CD14-positive monocyte (primary cell): ENCODE measurements at regions not wholly inside any gene's neighbourhood (a gene's known extent, or its start where the extent isn't known, plus 50 kb on each side); places are given as distances from the start of the nearest gene placed in this dataset.

ENCODE experiments used
- DNase-seq, 3 donors: peaks; one replicate each; pipeline ENCODE4 v3.0.0-alpha.2; 2011 to 2022
- H2AFZ ChIP-seq: 2 replicates; pipeline ENCODE4 v1.6.0; 2012; ENCODE audit warnings: mild to moderate bottlenecking, low read depth, low read length, inconsistent platforms; ENCODE audit not compliant: insufficient read depth, poor library complexity, severe bottlenecking
- H3K27ac ChIP-seq, 2 donors: 1 replicate in 1 of 2; 2 replicates in 1 of 2; pipeline ENCODE4 v1.5.1; 2012 to 2013; ENCODE audit warnings: low read length in 2 of 2, control low read depth in 1 of 2, inconsistent platforms in 1 of 2, low read depth in 1 of 2, mild to moderate bottlenecking in 1 of 2
- H3K27me3 ChIP-seq, 2 donors: one replicate each; pipeline versions ENCODE4 v1.6.0 to v1.6.1; 2011 to 2013; ENCODE audit warnings: low read length in 2 of 2; ENCODE audit not compliant: control insufficient read depth in 2 of 2, insufficient read depth in 2 of 2
- H3K36me3 ChIP-seq, 2 donors: replicated peaks in 1 of 2; 1 replicate in 1 of 2; 2 replicates in 1 of 2; pipeline versions ENCODE4 v1.5.1 to v1.6.1; 2012 to 2013; ENCODE audit warnings: low read length in 2 of 2, control low read depth in 1 of 2, inconsistent platforms in 1 of 2, mild to moderate bottlenecking in 1 of 2; ENCODE audit not compliant: insufficient read depth in 2 of 2, control insufficient read depth in 1 of 2
- H3K4me1 ChIP-seq, 2 donors: 1 replicate in 1 of 2; 2 replicates in 1 of 2; pipeline versions ENCODE4 v1.5.1 to v1.6.1; 2012 to 2013; ENCODE audit warnings: low read length in 2 of 2, control low read depth in 1 of 2, inconsistent platforms in 1 of 2, mild to moderate bottlenecking in 1 of 2, moderate library complexity in 1 of 2; ENCODE audit not compliant: insufficient read depth in 2 of 2, control insufficient read depth in 1 of 2
- H3K4me2 ChIP-seq: replicated peaks from 2 replicates; pipeline ENCODE3; 2012; ENCODE audit warnings: low read length, moderate library complexity, mild to moderate bottlenecking; ENCODE audit not compliant: poor library complexity, severe bottlenecking; ENCODE audit errors: extremely low read depth
- H3K4me3 ChIP-seq, 3 experiments: fragments of 200-600 bp in 1 of 3; sonication (generic) in 1 of 3; replicated peaks in 1 of 3; 1 replicate in 2 of 3; 2 replicates in 1 of 3; pipeline ENCODE4 v1.5.1; 2011 to 2013; ENCODE audit warnings: low read length in 3 of 3, mild to moderate bottlenecking in 3 of 3, control low read depth in 2 of 3, low read depth in 2 of 3, inconsistent platforms in 1 of 3, moderate library complexity in 1 of 3
- H3K79me2 ChIP-seq: 2 replicates; pipeline ENCODE4 v1.6.0; 2012; ENCODE audit warnings: mild to moderate bottlenecking, control low read depth, inconsistent platforms, low read length, moderate library complexity; ENCODE audit not compliant: insufficient read depth
- H3K9ac ChIP-seq: 2 replicates; pipeline ENCODE4 v1.6.0; 2017; ENCODE audit warnings: low read length, mild to moderate bottlenecking; ENCODE audit not compliant: insufficient read depth, poor library complexity, severe bottlenecking
- H3K9me3 ChIP-seq, 2 donors: replicated peaks in 1 of 2; 1 replicate in 1 of 2; 2 replicates in 1 of 2; pipeline versions ENCODE4 v1.5.1 to v1.6.1; 2012 to 2013; ENCODE audit warnings: low read length in 2 of 2, control low read depth in 1 of 2; ENCODE audit not compliant: control insufficient read depth in 1 of 2, insufficient read depth in 1 of 2
- H4K20me1 ChIP-seq: 2 replicates; pipeline ENCODE4 v1.6.0; 2012; ENCODE audit warnings: mild to moderate bottlenecking, low read length, control low read depth, moderate library complexity; ENCODE audit not compliant: insufficient read depth
- H3K27ac Mint-ChIP-seq, 7 donors: one replicate each; pipeline ENCODE4 v1.8.0; 2020; ENCODE audit warnings: mild to moderate bottlenecking in 7 of 7, mixed read lengths in 7 of 7, moderate library complexity in 6 of 7, inconsistent platforms in 2 of 7
- H3K27me3 Mint-ChIP-seq, 3 donors: one replicate each; pipeline ENCODE4 v1.8.0; 2021 to 2022; ENCODE audit warnings: low read depth in 3 of 3, mild to moderate bottlenecking in 3 of 3, mixed read lengths in 3 of 3, moderate library complexity in 3 of 3, inconsistent platforms in 1 of 3
- H3K36me3 Mint-ChIP-seq, 2 donors: one replicate each; pipeline ENCODE4 v1.8.0; 2020; ENCODE audit warnings: mixed read lengths in 2 of 2, inconsistent platforms in 1 of 2, mild to moderate bottlenecking in 1 of 2
- H3K4me1 Mint-ChIP-seq: one replicate; pipeline ENCODE4 v1.8.0; 2020; ENCODE audit warnings: mild to moderate bottlenecking, mixed read lengths
- H3K4me3 Mint-ChIP-seq, 2 donors: one replicate each; pipeline ENCODE4 v1.8.0; 2020; ENCODE audit warnings: mild to moderate bottlenecking in 2 of 2, mixed read lengths in 2 of 2, moderate library complexity in 1 of 2
- H3K9me3 Mint-ChIP-seq, 7 donors: one replicate each; pipeline ENCODE4 v1.8.0; 2020 to 2022; ENCODE audit warnings: mixed read lengths in 7 of 7, mild to moderate bottlenecking in 6 of 7, moderate library complexity in 6 of 7, inconsistent platforms in 2 of 7
- WGBS: methylation state at CpG from one replicate; pipeline ENCODE4 v1.1.5; 2013; ENCODE audit warnings: missing lambda C conversion rate; ENCODE audit not compliant: insufficient coverage; 5-methylcytosine and 5-hydroxymethylcytosine counted together
- intact Hi-C, 2 donors: fragments of 100-400 bp; cut with micrococcal nuclease; formaldehyde crosslinking; loops; one replicate each; pipeline versions ENCODE4 v1.15.0 to v1.15.1; 2023
- TF ChIP-seq, protein P1 (sequence below): fragments of 200-600 bp; IDR thresholded peaks from one replicate; pipeline ENCODE4 v1.8.0; 2022; ENCODE audit warnings: antibody characterized with exemption, mild to moderate bottlenecking

DNA sequence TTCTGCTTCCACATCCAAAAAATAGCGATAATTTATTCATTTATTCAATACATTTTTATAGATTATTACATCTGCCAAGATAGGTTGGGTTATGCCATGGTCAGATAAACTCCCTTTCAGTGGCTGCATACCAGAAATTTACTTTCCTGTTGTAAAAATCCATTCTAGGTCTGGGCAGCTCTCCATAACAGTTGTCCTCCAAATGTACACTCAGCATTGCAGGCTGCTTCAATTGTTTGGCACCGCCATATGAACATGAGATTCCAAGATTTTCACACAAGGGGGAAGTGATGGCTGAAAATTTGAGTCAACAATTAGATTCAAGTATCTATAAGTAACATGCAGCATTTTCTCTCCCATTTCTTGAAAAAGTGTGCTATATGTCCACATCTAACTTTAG is 568.7 kb downstream of the ETV1 start:
- no peak overlapping the region for H3K9ac ChIP-seq
- no peak overlapping the region for H2AFZ ChIP-seq
- H3K27me3 ChIP-seq: no peaks in the 10 kb centered on the region
- H4K20me1 ChIP-seq: no peaks in the 10 kb centered on the region
- H3K4me3 Mint-ChIP-seq: no peak overlapping the region
- no peaks in the 10 kb centered on the region for H3K36me3 Mint-ChIP-seq
- TF ChIP-seq, protein P1, sequence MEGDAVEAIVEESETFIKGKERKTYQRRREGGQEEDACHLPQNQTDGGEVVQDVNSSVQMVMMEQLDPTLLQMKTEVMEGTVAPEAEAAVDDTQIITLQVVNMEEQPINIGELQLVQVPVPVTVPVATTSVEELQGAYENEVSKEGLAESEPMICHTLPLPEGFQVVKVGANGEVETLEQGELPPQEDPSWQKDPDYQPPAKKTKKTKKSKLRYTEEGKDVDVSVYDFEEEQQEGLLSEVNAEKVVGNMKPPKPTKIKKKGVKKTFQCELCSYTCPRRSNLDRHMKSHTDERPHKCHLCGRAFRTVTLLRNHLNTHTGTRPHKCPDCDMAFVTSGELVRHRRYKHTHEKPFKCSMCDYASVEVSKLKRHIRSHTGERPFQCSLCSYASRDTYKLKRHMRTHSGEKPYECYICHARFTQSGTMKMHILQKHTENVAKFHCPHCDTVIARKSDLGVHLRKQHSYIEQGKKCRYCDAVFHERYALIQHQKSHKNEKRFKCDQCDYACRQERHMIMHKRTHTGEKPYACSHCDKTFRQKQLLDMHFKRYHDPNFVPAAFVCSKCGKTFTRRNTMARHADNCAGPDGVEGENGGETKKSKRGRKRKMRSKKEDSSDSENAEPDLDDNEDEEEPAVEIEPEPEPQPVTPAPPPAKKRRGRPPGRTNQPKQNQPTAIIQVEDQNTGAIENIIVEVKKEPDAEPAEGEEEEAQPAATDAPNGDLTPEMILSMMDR: no peak
- no CpG with 5 or more reads among the region's 2 CpGs for WGBS
- H3K4me3 ChIP-seq: no peak overlapping the region
- no peaks in the 10 kb centered on the region for H3K4me1 ChIP-seq
- no peaks in the 10 kb centered on the region for H3K36me3 ChIP-seq
- H3K9me3 ChIP-seq: peaks cover 9 to 13% of the 10 kb centered on the region in 2 donors
- H3K27ac Mint-ChIP-seq: no peak overlapping the region
- H3K79me2 ChIP-seq: no peaks in the 10 kb centered on the region
- H3K9me3 Mint-ChIP-seq: peaks cover 3 to 19% (median 5%) of the 10 kb centered on the region in 7 donors
- intact Hi-C loops: no loop called here
- no peak overlapping the region for H3K4me2 ChIP-seq
- no peak for DNase-seq
- H3K27ac ChIP-seq: no peak overlapping the region
- no peaks in the 10 kb centered on the region for H3K4me1 Mint-ChIP-seq
- no peaks in the 10 kb centered on the region for H3K27me3 Mint-ChIP-seq

DNA sequence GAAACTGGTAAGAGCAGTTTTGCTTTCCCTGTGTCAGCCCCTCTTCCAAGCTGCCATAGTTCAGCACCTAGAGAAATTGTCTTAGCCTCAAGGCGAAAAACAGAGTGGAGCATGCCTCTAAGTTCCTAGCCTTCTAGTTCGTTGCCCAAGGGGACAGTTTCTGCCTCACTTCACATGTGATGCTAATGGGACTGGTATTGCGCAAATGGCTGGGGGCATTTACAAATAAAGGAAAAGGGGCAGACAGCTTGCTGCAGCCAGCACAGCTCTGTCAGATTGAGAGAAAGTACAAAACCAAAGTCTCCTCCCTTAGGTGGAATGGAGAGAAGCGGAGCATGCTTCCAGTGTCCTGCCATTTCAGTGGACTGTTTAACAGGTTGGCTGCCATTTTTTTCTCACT is 567.7 kb downstream of the ETV1 start:
- no peak overlapping the region for H3K4me3 ChIP-seq
- H3K27ac Mint-ChIP-seq: peak overlapping the region in 1 of 7 donors; percentile 19
- no peak for DNase-seq
- H3K9me3 ChIP-seq: peaks cover 9 to 13% of the 10 kb centered on the region in 2 donors
- no peak overlapping the region for H2AFZ ChIP-seq
- H3K9ac ChIP-seq: no peak overlapping the region
- H3K27ac ChIP-seq: no peak overlapping the region
- no peaks in the 10 kb centered on the region for H3K27me3 Mint-ChIP-seq
- no peaks in the 10 kb centered on the region for H3K36me3 Mint-ChIP-seq
- no peaks in the 10 kb centered on the region for H3K4me1 ChIP-seq
- H3K4me1 Mint-ChIP-seq: no peaks in the 10 kb centered on the region
- 85% methylated on average over 2 of the region's 4 CpGs for WGBS
- no peak overlapping the region for H3K4me2 ChIP-seq
- intact Hi-C loops: no loop called here
- H3K36me3 ChIP-seq: no peaks in the 10 kb centered on the region
- peaks cover under 1 to 16% (median 5%) of the 10 kb centered on the region in 7 donors for H3K9me3 Mint-ChIP-seq
- TF ChIP-seq, protein P1: no peak
- no peaks in the 10 kb centered on the region for H3K27me3 ChIP-seq
- H4K20me1 ChIP-seq: no peaks in the 10 kb centered on the region
- no peak overlapping the region for H3K4me3 Mint-ChIP-seq
- no peaks in the 10 kb centered on the region for H3K79me2 ChIP-seq
